Upper lobe of left lung (tissue), 6 donors: ENCODE measurements at regions not wholly inside any gene's neighbourhood (a gene's known extent, or its start where the extent isn't known, plus 50 kb on each side); places are given as distances from the start of the nearest gene placed in this dataset.
A peak's percentile ranks its signal among the peaks of the same experiment; 100 is the strongest.

Experiments used
- ATAC-seq, 2 donors: fragments of 200-7000 bp; cut with Tn5 transposase; one replicate each; pipeline ENCODE4 v1.9.1; 2022; ENCODE audit warnings: mild to moderate bottlenecking in 2 of 2, moderate library complexity in 2 of 2; ENCODE audit not compliant: low FRiP score in 2 of 2
- DNase-seq, 2 donors: peaks; one replicate each; pipeline ENCODE4 v3.0.0-alpha.2; 2019 to 2020
- H3K27ac ChIP-seq, 4 donors: fragments of 200-600 bp; sonication (generic); one replicate each; pipeline ENCODE4 v1.5.1; 2016 to 2019
- H3K27me3 ChIP-seq, 4 donors: fragments of 200-600 bp; sonication (generic); one replicate each; pipeline ENCODE4 v1.5.1; 2017 to 2019
- H3K36me3 ChIP-seq, 4 donors: fragments of 200-600 bp; sonication (generic); one replicate each; pipeline ENCODE4 v1.5.1; 2016 to 2019
- H3K4me1 ChIP-seq, 4 donors: fragments of 200-600 bp; sonication (generic); one replicate each; pipeline ENCODE4 v1.5.1; 2018 to 2019
- H3K4me3 ChIP-seq, 4 donors: fragments of 200-600 bp; sonication (generic); one replicate each; pipeline ENCODE4 v1.5.1; 2017 to 2019; ENCODE audit warnings: mild to moderate bottlenecking in 2 of 4, moderate library complexity in 1 of 4
- H3K9me3 ChIP-seq, 4 donors: fragments of 200-600 bp; sonication (generic); one replicate each; pipeline ENCODE4 v1.5.1; 2018 to 2019
- EP300 ChIP-seq, 4 donors: sonication (generic); formaldehyde crosslinking; IDR thresholded peaks; one replicate each; pipeline ENCODE4 v1.5.1; 2017; ENCODE audit warnings: antibody characterized with exemption in 4 of 4, control low read depth in 2 of 4
- POLR2A ChIP-seq, 4 donors: fragments of 450-650 bp; IDR thresholded peaks; one replicate each; pipeline ENCODE4 v1.5.1; 2016 to 2017; ENCODE audit warnings: antibody characterized with exemption in 4 of 4, mild to moderate bottlenecking in 2 of 4
- POLR2AphosphoS5 ChIP-seq, 2 donors: sonication (generic); formaldehyde crosslinking; IDR thresholded peaks; one replicate each; pipeline ENCODE4 v1.5.1; 2017; ENCODE audit warnings: antibody characterized with exemption in 2 of 2
- WGBS, 2 donors: methylation state at CpG; one replicate each; pipeline ENCODE4 v1.1.5; 2017 to 2018; 5-methylcytosine and 5-hydroxymethylcytosine counted together
- TF ChIP-seq, protein P1 (sequence below), 6 experiments: fragments of 450-650 bp in 4 of 6; fragments of 200-600 bp in 2 of 6; sonication (generic) in 2 of 6; IDR thresholded peaks; one replicate each; pipeline ENCODE4 v1.5.1; 2016 to 2019; ENCODE audit warnings: antibody characterized with exemption in 6 of 6
- donor health status: DM: no; HTN: no; CAD: no; lungs with moderate emphysema.
- donor health status: DM: no; HTN: yes; CAD: no; lungs with severe emphysema.

DNA sequence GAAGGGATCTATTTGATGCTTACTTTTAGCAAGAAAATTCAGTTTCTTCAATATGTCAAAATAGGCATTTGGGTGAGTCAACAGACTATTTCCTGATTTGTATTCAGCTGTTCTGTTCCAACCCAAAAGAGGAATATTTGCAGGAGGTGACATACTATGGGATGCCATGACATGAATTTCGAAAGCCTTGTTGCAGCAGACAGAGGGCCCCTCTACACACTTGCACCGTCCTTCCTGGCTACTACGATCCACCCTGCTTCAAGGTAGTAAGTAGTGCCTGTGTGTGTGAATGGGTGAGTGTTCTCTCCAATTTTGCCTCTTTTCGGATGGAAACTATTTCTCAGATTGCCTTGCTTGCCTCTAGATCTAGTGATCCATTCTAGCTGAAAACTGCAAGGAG lies 413.0 kb upstream of the ADARB2 start:
- H3K4me1 ChIP-seq, result no peaks in the 10 kb centered on the region
- no peak for DNase-seq
- TF ChIP-seq, protein P1, sequence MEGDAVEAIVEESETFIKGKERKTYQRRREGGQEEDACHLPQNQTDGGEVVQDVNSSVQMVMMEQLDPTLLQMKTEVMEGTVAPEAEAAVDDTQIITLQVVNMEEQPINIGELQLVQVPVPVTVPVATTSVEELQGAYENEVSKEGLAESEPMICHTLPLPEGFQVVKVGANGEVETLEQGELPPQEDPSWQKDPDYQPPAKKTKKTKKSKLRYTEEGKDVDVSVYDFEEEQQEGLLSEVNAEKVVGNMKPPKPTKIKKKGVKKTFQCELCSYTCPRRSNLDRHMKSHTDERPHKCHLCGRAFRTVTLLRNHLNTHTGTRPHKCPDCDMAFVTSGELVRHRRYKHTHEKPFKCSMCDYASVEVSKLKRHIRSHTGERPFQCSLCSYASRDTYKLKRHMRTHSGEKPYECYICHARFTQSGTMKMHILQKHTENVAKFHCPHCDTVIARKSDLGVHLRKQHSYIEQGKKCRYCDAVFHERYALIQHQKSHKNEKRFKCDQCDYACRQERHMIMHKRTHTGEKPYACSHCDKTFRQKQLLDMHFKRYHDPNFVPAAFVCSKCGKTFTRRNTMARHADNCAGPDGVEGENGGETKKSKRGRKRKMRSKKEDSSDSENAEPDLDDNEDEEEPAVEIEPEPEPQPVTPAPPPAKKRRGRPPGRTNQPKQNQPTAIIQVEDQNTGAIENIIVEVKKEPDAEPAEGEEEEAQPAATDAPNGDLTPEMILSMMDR (IDR thresholded peaks at IDR 0.05), result no peak
- TF ChIP-seq POLR2A (IDR thresholded peaks at IDR 0.05) (no peak), EP300 (IDR thresholded peaks at IDR 0.05) (no peak), POLR2AphosphoS5 (IDR thresholded peaks at IDR 0.05) (no peak)
- ATAC-seq, result no peak
- no peaks in the 10 kb centered on the region for H3K36me3 ChIP-seq
- no peaks in the 10 kb centered on the region for H3K9me3 ChIP-seq
- 77 to 78% methylated on average over 4 of the region's 4 CpGs for WGBS, 2 donors
- H3K27me3 ChIP-seq, result no peaks in the 10 kb centered on the region
- no peak overlapping the region for H3K27ac ChIP-seq
- no peak overlapping the region for H3K4me3 ChIP-seq

DNA sequence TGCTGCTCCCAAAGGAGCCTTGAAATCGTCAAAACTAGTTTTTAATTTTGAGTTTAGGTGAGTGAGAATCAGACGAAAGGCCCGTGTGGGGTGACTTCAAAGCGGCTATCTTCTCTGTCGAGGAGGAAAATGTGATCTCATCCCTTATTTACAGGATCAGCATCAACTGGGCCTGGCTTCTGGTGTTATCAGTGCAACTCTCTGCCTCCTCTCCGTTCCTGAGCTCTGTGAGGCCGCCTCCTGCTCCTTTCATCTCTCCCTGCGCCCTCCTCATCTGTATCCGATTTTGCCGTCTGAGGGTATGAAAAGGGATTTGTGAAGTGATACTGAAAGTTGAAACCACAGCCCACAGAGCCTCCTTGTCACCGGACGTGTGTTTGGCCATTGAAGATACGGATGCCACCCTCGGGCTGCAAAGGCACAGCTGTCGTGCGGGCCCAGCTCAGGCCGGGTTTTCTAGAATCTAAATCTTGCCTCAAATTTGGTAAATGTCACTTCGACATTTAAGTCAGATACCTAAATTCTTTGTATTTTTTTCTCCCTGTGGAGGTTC lies 408.7 kb upstream of the ADARB2 start:
- Histone ChIP-seq H3K36me3 (no peaks in the 10 kb centered on the region), H3K27me3 (no peaks in the 10 kb centered on the region), H3K9me3 (no peaks in the 10 kb centered on the region), H3K27ac (no peak overlapping the region), H3K4me3 (no peak overlapping the region), H3K4me1 (no peaks in the 10 kb centered on the region)
- TF ChIP-seq EP300 (IDR thresholded peaks at IDR 0.05) (no peak), POLR2A (IDR thresholded peaks at IDR 0.05) (no peak), POLR2AphosphoS5 (IDR thresholded peaks at IDR 0.05) (no peak)
- TF ChIP-seq, protein P1 (IDR thresholded peaks at IDR 0.05), result no peak
- peak in 1 of 2 donors; percentile 6 for DNase-seq
- ATAC-seq, result no peak
- WGBS, 2 donors, result 74 to 76% methylated on average over 18 of the region's 18 CpGs

DNA sequence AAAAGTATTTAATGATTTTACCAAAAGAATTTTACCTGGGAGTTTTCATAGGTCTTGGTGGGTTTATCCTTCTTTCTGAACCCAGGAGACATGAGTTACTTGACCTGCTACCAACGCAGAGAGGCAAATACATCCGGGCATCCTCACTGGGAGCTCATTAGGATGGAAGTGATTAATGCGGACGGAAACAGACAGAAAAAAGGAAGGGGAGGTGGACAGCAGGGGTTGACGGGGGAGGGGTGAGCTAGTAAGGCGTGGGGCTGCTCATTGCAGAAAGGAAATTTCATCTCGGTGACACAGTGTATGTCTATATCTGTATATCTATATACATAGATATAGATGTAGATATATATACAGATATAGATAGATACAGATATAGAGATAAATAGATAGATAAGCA lies 408.2 kb upstream of the ADARB2 start:
- ATAC-seq, result no peak
- H3K27me3 ChIP-seq, result no peaks in the 10 kb centered on the region
- H3K4me3 ChIP-seq, result no peak overlapping the region
- no peaks in the 10 kb centered on the region for H3K36me3 ChIP-seq
- no peak for DNase-seq
- H3K4me1 ChIP-seq, result no peaks in the 10 kb centered on the region
- WGBS, 2 donors, result 49 to 54% methylated on average over 7 of the region's 7 CpGs
- TF ChIP-seq POLR2A (IDR thresholded peaks at IDR 0.05) (no peak), EP300 (IDR thresholded peaks at IDR 0.05) (no peak), POLR2AphosphoS5 (IDR thresholded peaks at IDR 0.05) (no peak)
- TF ChIP-seq, protein P1 (IDR thresholded peaks at IDR 0.05), result no peak
- H3K9me3 ChIP-seq, result no peaks in the 10 kb centered on the region
- no peak overlapping the region for H3K27ac ChIP-seq

DNA sequence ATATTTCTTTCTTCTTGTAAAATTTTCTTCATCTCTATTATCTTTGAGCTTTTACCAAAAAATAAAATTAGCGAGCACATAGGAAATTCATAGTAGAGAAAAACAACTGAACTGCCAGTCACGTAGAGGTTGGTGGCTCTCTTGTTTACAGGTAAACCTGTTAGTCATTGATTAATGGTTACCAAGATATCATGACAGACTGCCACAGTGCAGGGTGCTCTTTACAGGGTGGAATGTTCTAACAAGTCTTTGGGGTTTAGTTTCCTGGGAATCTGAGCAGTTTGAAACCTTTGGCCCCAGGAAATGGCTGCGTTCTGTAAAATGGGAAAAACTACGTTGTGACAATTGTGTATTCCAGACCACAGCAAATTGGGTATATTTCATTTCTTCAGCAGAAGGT lies 407.3 kb upstream of the ADARB2 start:
- no peaks in the 10 kb centered on the region for H3K9me3 ChIP-seq
- H3K36me3 ChIP-seq, result no peaks in the 10 kb centered on the region
- DNase-seq, result no peak
- H3K27ac ChIP-seq, result no peak overlapping the region
- no peaks in the 10 kb centered on the region for H3K27me3 ChIP-seq
- 72 to 75% methylated on average over 4 of the region's 4 CpGs for WGBS, 2 donors
- TF ChIP-seq POLR2A (IDR thresholded peaks at IDR 0.05), result no peak
- TF ChIP-seq POLR2AphosphoS5 (IDR thresholded peaks at IDR 0.05), result no peak
- no peak for TF ChIP-seq EP300 (IDR thresholded peaks at IDR 0.05)
- TF ChIP-seq, protein P1 (IDR thresholded peaks at IDR 0.05), result no peak
- no peak overlapping the region for H3K4me3 ChIP-seq
- H3K4me1 ChIP-seq, result no peaks in the 10 kb centered on the region
- ATAC-seq, result no peak

DNA sequence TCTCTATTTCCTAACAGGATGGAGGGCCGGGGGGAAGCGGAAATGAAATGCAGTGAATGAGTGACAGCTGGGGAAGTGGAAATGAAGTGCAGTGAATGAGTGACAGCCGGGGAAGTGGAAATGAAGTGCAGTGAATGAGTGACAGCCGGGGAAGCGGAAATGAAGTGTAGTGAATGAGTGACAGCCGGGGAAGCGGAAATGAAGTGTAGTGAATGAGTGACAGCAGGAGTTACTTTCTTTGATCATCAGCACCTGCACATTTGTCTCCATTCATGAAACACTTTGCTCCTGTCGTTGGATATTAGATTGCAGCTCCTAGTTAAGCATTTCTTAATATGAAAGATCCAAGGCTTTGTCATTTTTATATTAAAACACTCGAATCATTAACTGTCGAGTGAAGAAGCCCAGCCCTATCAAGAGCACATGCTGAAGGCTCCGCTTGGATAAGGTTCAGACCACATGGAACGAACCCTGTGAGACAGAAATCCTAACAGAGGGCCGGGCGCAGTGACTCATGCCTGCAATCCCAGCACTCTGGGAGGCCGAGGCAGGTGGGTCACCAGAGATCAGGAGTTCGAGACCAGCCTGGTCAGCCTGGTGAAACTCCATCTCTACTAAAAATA lies 406.0 kb upstream of the ADARB2 start:
- WGBS, 2 donors, result 63 to 68% methylated on average over 16 of the region's 16 CpGs
- ATAC-seq, result no peak
- Histone ChIP-seq H3K27me3 (no peaks in the 10 kb centered on the region), H3K4me3 (no peak overlapping the region), H3K4me1 (no peaks in the 10 kb centered on the region), H3K9me3 (no peaks in the 10 kb centered on the region), H3K36me3 (no peaks in the 10 kb centered on the region), H3K27ac (no peak overlapping the region)
- TF ChIP-seq, protein P1 (IDR thresholded peaks at IDR 0.05), result no peak
- TF ChIP-seq POLR2AphosphoS5 (IDR thresholded peaks at IDR 0.05), result no peak
- TF ChIP-seq EP300 (IDR thresholded peaks at IDR 0.05), result no peak
- TF ChIP-seq POLR2A (IDR thresholded peaks at IDR 0.05), result no peak
- peak in 1 of 2 donors; percentile 11 for DNase-seq
